ENCODE measurements at regions not wholly inside any gene's neighbourhood (a gene's known extent, or its start where the extent isn't known, plus 50 kb on each side); places are given as distances from the start of the nearest gene placed in this dataset.

DNA sequence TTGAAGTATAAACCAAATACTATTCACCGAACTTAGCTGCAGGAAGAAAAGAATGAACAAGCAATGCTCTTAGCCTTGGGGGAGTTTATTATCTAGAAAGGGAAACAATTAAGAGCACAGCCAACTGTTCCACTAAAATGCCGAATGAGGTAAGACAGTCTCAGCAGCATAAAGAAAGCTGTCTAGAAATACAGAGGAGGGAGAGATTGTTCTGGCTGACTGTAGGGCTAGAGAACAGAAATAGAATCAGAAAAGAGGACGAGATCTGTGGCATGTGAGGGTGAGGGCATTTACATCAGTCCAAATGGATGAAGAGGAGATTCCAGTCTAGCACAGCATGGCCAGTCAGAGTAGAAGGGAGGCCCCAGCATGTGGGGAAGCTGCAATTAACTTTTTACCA lies 56.8 kb upstream of the TNFRSF19 start:
- Histone ChIP-seq H2BK15ac (ENCODE audit: low read length) (no peak overlapping the region), H3K9ac (ENCODE audit: low read depth, low read length, poor library complexity) (no peak overlapping the region), H2BK120ac (ENCODE audit: low read depth, low read length) (no peak overlapping the region), H3K27ac (replicated peaks; ENCODE audit: low read length) (no peak overlapping the region), H3K36me3 (replicated peaks in 1 of 2; ENCODE audit: control insufficient read depth in 2 of 2, insufficient read depth in 2 of 2, low read length in 2 of 2) (no peaks in the 10 kb centered on the region), H3K23ac (ENCODE audit: low read depth, low read length, poor library complexity) (no peak overlapping the region), H3K4me1 (ENCODE audit: control insufficient read depth in 2 of 2, insufficient read depth in 1 of 2, low read depth in 1 of 2, low read length in 2 of 2) (peaks cover 0 to 5% of the 10 kb centered on the region in 2 donors), H3K14ac (ENCODE audit: low read length) (no peak overlapping the region), H2BK12ac (ENCODE audit: low read length) (no peak overlapping the region), H3K9me3 (replicated peaks in 1 of 2; ENCODE audit: control insufficient read depth in 2 of 2, insufficient read depth in 1 of 2, low read depth in 1 of 2, low read length in 2 of 2) (no peaks in the 10 kb centered on the region), H3K4me3 (ENCODE audit: low read length in 2 of 2) (no peak overlapping the region), H2BK5ac (ENCODE audit: low read length) (no peak overlapping the region), H3K27me3 (ENCODE audit: control insufficient read depth in 3 of 3, insufficient read depth in 3 of 3, low read depth in 1 of 3, low read length in 3 of 3) (no peaks in the 10 kb centered on the region), H2AFZ (ENCODE audit: low read length) (no peak overlapping the region), H4K91ac (ENCODE audit: low read depth, low read length, poor library complexity) (no peak overlapping the region), H3K4ac (ENCODE audit: low read length) (no peak overlapping the region), H3K4me2 (ENCODE audit: insufficient read depth, low read length, poor library complexity, severe bottlenecking) (no peak overlapping the region), H4K8ac (ENCODE audit: low read depth, low read length) (no peak overlapping the region), H2AK5ac (ENCODE audit: low read depth, low read length) (no peak overlapping the region), H3K79me1 (ENCODE audit: low read depth, low read length) (no peaks in the 10 kb centered on the region), H3K18ac (ENCODE audit: low read length) (no peak overlapping the region)
- WGBS, 2 donors (ENCODE audit: extremely low coverage in 2 of 2, insufficient read length in 2 of 2, insufficient replicate concordance in 1 of 2) = no CpG with 5 or more reads among the region's 3 CpGs
- no peak for DNase-seq (ENCODE audit: low spot score)

DNA sequence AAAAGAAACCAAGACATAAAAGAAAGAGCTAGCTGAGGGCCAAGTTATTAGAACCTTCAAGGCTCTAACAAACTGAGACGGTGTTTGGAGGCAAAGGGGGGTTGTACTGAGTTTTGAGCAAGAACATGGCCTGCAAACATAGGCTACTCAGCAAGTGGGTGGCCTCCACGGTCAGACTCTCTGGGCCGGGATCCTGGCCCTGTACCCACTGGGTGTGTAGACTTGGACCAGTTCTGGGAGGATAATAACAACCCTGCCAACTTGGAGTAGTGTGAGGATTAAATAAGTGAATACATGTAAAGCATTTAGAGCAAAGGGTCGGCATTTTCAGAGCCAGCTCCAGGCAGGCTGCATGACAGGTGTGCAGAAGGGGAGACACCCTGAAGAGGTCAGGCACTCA lies 56.1 kb upstream of the TNFRSF19 start:
- H3K9me3 ChIP-seq (replicated peaks in 1 of 2; ENCODE audit: control insufficient read depth in 2 of 2, insufficient read depth in 1 of 2, low read depth in 1 of 2, low read length in 2 of 2) = no peaks in the 10 kb centered on the region
- H4K8ac ChIP-seq (ENCODE audit: low read depth, low read length) = no peak overlapping the region
- H3K4me1 ChIP-seq (ENCODE audit: control insufficient read depth in 2 of 2, insufficient read depth in 1 of 2, low read depth in 1 of 2, low read length in 2 of 2) = peaks cover 0 to 5% of the 10 kb centered on the region in 2 donors
- no peak overlapping the region for H3K9ac ChIP-seq (ENCODE audit: low read depth, low read length, poor library complexity)
- H4K91ac ChIP-seq (ENCODE audit: low read depth, low read length, poor library complexity) = no peak overlapping the region
- H2BK120ac ChIP-seq (ENCODE audit: low read depth, low read length) = no peak overlapping the region
- H3K79me1 ChIP-seq (ENCODE audit: low read depth, low read length) = no peaks in the 10 kb centered on the region
- H2BK5ac ChIP-seq (ENCODE audit: low read length) = no peak overlapping the region
- no peak overlapping the region for H3K18ac ChIP-seq (ENCODE audit: low read length)
- no peak for DNase-seq (ENCODE audit: low spot score)
- no peak overlapping the region for H2AK5ac ChIP-seq (ENCODE audit: low read depth, low read length)
- no peaks in the 10 kb centered on the region for H3K27me3 ChIP-seq (ENCODE audit: control insufficient read depth in 3 of 3, insufficient read depth in 3 of 3, low read depth in 1 of 3, low read length in 3 of 3)
- no peak overlapping the region for H3K4me3 ChIP-seq (ENCODE audit: low read length in 2 of 2)
- H3K27ac ChIP-seq (replicated peaks; ENCODE audit: low read length) = no peak overlapping the region
- no peak overlapping the region for H3K23ac ChIP-seq (ENCODE audit: low read depth, low read length, poor library complexity)
- H2BK15ac ChIP-seq (ENCODE audit: low read length) = no peak overlapping the region
- no peak overlapping the region for H3K14ac ChIP-seq (ENCODE audit: low read length)
- H2AFZ ChIP-seq (ENCODE audit: low read length) = no peak overlapping the region
- no peak overlapping the region for H3K4ac ChIP-seq (ENCODE audit: low read length)
- no peak overlapping the region for H3K4me2 ChIP-seq (ENCODE audit: insufficient read depth, low read length, poor library complexity, severe bottlenecking)
- no peaks in the 10 kb centered on the region for H3K36me3 ChIP-seq (replicated peaks in 1 of 2; ENCODE audit: control insufficient read depth in 2 of 2, insufficient read depth in 2 of 2, low read length in 2 of 2)
- no CpG with 5 or more reads among the region's 4 CpGs for whole genome bisulfite sequencing, 2 donors (ENCODE audit: extremely low coverage in 2 of 2, insufficient read length in 2 of 2, insufficient replicate concordance in 1 of 2)
- H2BK12ac ChIP-seq (ENCODE audit: low read length) = no peak overlapping the region

DNA sequence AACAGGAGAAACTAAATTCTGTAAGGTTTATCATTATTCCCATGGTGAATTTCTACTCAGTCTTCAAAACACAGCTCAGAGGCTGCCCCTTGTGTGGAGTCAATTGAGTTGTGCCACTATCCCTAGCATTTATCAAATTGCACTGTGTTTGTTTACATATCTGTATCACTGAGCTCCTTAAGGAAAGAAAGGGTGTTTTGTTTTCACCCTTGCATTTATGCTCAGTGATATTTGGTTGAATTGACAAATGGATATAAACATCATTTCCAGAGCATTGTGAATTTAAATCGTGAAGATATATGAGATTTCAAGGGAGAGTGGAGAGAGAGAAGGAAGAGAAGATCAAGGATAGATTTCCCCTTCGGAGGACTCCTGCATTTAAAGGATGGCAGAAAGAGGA lies 55.1 kb upstream of the TNFRSF19 start:
- Histone ChIP-seq H2AFZ (ENCODE audit: low read length) (no peak overlapping the region), H4K8ac (ENCODE audit: low read depth, low read length) (no peak overlapping the region), H4K91ac (ENCODE audit: low read depth, low read length, poor library complexity) (no peak overlapping the region), H2BK5ac (ENCODE audit: low read length) (no peak overlapping the region), H3K4me1 (ENCODE audit: control insufficient read depth in 2 of 2, insufficient read depth in 1 of 2, low read depth in 1 of 2, low read length in 2 of 2) (peaks cover 0 to 4% of the 10 kb centered on the region in 2 donors), H3K79me1 (ENCODE audit: low read depth, low read length) (no peaks in the 10 kb centered on the region), H3K36me3 (replicated peaks in 1 of 2; ENCODE audit: control insufficient read depth in 2 of 2, insufficient read depth in 2 of 2, low read length in 2 of 2) (no peaks in the 10 kb centered on the region), H3K9me3 (replicated peaks in 1 of 2; ENCODE audit: control insufficient read depth in 2 of 2, insufficient read depth in 1 of 2, low read depth in 1 of 2, low read length in 2 of 2) (no peaks in the 10 kb centered on the region), H2AK5ac (ENCODE audit: low read depth, low read length) (no peak overlapping the region), H2BK15ac (ENCODE audit: low read length) (no peak overlapping the region), H3K27ac (replicated peaks; ENCODE audit: low read length) (no peak overlapping the region), H3K18ac (ENCODE audit: low read length) (no peak overlapping the region), H3K4ac (ENCODE audit: low read length) (no peak overlapping the region), H3K4me3 (ENCODE audit: low read length in 2 of 2) (no peak overlapping the region), H3K27me3 (ENCODE audit: control insufficient read depth in 3 of 3, insufficient read depth in 3 of 3, low read depth in 1 of 3, low read length in 3 of 3) (no peaks in the 10 kb centered on the region), H3K4me2 (ENCODE audit: insufficient read depth, low read length, poor library complexity, severe bottlenecking) (no peak overlapping the region), H3K14ac (ENCODE audit: low read length) (no peak overlapping the region), H3K23ac (ENCODE audit: low read depth, low read length, poor library complexity) (no peak overlapping the region), H3K9ac (ENCODE audit: low read depth, low read length, poor library complexity) (no peak overlapping the region), H2BK12ac (ENCODE audit: low read length) (no peak overlapping the region), H2BK120ac (ENCODE audit: low read depth, low read length) (no peak overlapping the region)
- WGBS, 2 donors (ENCODE audit: extremely low coverage in 2 of 2, insufficient read length in 2 of 2, insufficient replicate concordance in 1 of 2) = no CpG with 5 or more reads among the region's 2 CpGs
- DNase-seq (ENCODE audit: low spot score) = no peak

DNA sequence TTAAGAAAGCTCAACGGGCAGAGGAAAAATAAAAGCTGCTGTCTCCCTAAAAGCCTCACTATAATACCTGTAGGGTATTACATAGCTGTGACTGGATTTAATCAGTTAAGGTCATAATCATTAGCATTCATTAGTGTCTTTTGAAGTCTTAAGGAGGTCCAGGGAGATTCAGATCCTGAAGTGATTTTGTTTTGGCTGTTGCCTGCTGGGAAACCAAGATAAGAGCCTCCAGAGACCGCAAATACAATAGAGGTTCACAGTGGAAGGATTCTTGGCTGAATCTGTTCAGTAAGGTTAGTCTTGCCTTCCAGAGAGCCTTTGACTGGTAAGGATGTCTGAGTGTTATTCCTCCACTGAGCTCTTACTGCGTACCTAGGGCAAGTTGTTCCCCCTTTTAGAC lies 54.0 kb upstream of the TNFRSF19 start:
- WGBS, 2 donors (ENCODE audit: extremely low coverage in 2 of 2, insufficient read length in 2 of 2, insufficient replicate concordance in 1 of 2) = no CpG with 5 or more reads among the region's 3 CpGs
- H3K9me3 ChIP-seq (replicated peaks in 1 of 2; ENCODE audit: control insufficient read depth in 2 of 2, insufficient read depth in 1 of 2, low read depth in 1 of 2, low read length in 2 of 2) = no peaks in the 10 kb centered on the region
- DNase-seq (ENCODE audit: low spot score) = no peak

More for the DNA sequence above, 54.0 kb upstream of the TNFRSF19 start:
- Histone ChIP-seq H3K27me3 (ENCODE audit: control insufficient read depth in 3 of 3, insufficient read depth in 3 of 3, low read depth in 1 of 3, low read length in 3 of 3) (no peaks in the 10 kb centered on the region), H3K14ac (ENCODE audit: low read length) (no peak overlapping the region), H3K79me1 (ENCODE audit: low read depth, low read length) (no peaks in the 10 kb centered on the region), H2BK5ac (ENCODE audit: low read length) (no peak overlapping the region), H3K4ac (ENCODE audit: low read length) (no peak overlapping the region), H2AFZ (ENCODE audit: low read length) (no peak overlapping the region), H3K23ac (ENCODE audit: low read depth, low read length, poor library complexity) (no peak overlapping the region), H3K18ac (ENCODE audit: low read length) (no peak overlapping the region), H3K4me2 (ENCODE audit: insufficient read depth, low read length, poor library complexity, severe bottlenecking) (no peak overlapping the region), H2BK15ac (ENCODE audit: low read length) (no peak overlapping the region), H3K4me3 (ENCODE audit: low read length in 2 of 2) (no peak overlapping the region), H3K36me3 (replicated peaks in 1 of 2; ENCODE audit: control insufficient read depth in 2 of 2, insufficient read depth in 2 of 2, low read length in 2 of 2) (no peaks in the 10 kb centered on the region), H2AK5ac (ENCODE audit: low read depth, low read length) (no peak overlapping the region), H3K4me1 (ENCODE audit: control insufficient read depth in 2 of 2, insufficient read depth in 1 of 2, low read depth in 1 of 2, low read length in 2 of 2) (peaks cover 0 to 1% of the 10 kb centered on the region in 2 donors), H2BK120ac (ENCODE audit: low read depth, low read length) (no peak overlapping the region), H3K27ac (replicated peaks; ENCODE audit: low read length) (no peak overlapping the region), H2BK12ac (ENCODE audit: low read length) (no peak overlapping the region), H3K9ac (ENCODE audit: low read depth, low read length, poor library complexity) (no peak overlapping the region), H4K8ac (ENCODE audit: low read depth, low read length) (no peak overlapping the region), H4K91ac (ENCODE audit: low read depth, low read length, poor library complexity) (no peak overlapping the region)

Measured in neuronal stem cell (in vitro differentiated cells).